ENCODE measurements at regions not wholly inside any gene's neighbourhood (a gene's known extent, or its start where the extent isn't known, plus 50 kb on each side); places are given as distances from the start of the nearest gene placed in this dataset.
"Not testable (repeated sequence)": the region's sequence is repeated elsewhere in the genome, so short reads cannot be mapped to it uniquely, and the experiment has no call there.

DNA sequence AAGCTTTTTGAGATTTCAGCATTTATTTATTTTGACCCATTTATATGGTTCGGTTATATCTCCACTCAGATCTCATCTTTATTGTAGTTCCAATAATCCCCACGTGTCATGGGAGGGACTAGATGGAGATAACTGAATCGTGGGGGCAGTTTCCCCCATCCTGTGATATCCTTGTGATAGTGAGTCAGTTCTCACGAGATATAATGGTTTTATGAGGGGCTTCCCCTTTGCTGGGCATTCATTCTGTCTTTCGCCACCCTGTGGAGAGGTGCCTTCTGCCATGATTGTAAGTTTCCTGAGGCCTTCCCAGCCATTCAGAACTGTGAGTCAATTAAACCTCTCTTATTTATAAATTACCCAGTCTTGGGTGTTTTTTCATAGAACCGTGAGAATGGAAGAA lies 96.5 kb upstream of the PCSK1 start:
- no peak for DNase-seq

DNA sequence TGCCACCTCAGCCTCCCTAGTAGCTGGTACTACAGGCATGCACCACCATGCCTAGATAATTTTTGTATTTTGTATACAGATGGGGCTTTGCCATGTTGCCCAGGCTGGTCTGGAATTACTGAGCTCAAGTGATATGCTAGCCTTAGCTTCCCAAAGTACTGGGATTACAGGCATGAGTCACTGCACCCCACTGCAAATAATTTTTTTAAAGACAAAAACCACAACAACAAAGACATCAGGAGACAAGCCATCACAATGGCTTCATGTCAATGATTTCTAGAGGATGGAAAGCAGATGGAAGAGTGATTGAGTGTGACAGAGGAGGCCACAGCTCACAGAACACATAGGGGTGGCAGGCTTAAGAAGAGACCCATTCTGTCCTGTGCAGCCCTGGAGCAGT lies 97.9 kb upstream of the PCSK1 start:
- DNase-seq: no peak

DNA sequence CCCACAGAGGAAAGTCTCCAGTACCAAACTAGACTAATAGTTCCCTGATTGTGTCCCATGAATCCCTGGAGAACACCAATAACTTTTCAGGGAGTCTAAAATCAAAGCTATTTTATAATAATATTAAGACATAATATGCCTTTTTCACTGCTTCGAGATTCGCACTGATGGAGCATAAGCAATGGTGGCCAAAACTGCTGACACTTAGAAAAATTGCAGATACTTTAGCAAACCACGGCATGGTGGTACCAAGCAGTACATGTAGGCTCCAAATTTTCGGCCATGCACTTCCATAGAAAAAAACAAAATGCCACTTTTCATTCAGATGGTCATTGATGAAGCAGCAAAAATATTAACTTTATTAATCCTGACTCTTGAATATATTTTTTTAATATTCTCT lies 100.3 kb upstream of the PCSK1 start:
- DNase-seq: no peak

DNA sequence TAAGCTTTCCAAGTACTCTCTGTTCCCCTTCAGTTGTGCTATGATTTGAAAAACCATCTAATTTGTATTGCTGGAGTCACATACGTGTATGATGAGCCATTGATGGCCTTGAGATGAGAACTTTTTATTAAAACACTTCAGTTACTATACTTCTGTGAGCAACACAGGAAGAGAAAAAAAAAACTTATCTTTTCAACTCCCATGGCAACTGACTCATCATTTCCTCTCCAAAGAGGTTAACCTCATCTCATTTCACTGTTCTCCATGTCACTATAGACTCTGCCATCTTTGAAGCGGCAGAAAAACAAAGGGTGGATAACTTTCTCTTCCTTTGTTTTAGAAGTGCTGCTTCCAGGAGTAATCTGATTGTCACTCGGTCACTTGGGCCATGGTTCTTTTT lies 104.3 kb upstream of the PCSK1 start:
- peak in 3 of 6 experiments; percentile 69 to 74 (median 74) for DNase-seq

DNA sequence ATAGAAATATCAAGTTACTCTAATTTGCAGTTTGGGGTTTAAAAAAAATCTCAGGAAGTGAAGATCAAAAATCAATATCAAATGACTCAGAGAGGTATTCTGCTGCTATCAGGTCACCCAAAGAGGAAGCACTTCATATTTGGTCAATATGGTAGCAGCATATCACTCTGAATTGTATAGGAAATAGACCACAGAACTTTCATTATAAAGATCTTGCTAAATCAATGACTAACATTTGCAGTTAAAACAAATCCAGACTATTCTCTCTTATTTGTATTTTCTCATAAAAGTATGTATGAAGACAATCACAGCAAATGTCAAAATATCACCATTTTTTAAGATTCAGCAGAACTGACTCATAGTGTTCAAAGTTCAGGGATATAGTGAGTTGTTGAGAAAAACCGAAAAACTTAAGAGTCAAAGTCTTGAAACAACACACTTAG lies 105.8 kb upstream of the PCSK1 start:
- DNase-seq: no peak

DNA sequence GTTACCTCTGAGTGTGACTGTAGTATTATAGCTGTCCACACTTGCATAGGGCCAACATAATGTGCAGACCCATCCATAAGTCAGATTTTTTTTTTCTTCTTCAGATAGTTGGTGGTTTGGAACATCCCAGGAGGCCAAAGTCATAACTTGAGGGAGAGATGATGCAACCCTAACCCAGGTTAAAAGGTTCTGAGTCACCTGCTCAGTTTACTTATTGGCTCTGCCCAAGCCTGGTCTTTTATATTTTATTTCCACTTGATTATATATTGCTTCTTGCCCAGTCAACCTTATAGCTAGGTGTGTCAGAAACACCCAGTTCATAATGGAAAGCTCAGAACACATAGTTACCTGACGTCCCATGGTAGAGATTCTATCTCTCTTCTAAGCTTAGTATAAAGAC lies 113.1 kb upstream of the PCSK1 start:
- no peak for DNase-seq

DNA sequence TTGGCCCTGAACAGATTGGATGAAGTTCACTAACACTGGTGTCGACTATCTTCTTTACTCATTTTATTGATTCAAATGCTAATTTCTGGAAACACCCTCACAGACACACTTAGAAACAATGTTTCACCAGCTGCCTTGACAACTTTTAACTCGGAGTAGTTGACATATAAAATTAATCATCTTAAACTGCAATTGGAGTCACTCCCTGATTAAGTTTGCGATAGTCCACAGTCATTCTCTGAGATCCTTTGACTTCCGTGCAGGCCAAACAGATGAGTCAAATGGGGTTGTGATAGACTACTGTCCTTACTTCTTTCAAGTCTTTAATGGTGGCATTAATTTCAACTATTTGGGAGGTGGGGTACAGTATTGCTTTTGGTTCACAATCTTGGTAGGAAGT lies 114.4 kb upstream of the PCSK1 start:
- DNase-seq: no peak

DNA sequence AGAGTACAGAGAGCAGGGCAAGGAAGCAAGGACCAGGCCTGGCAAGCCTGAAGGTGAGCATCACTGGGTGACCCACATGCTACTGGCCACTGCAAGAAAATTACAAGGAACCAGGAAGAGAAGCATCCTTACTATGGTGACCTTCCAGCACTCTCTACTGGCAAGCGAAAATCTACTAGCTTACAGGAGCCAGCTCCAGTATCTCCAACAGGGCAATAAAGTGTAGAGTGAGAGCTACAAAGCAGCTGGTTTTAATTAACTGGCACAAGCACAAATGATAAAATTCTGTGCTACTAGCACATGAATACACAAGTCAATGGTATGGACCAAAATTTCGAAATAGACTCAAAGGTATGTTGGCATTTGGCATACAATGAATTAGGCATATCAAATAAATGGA lies 113.3 kb upstream of the CAST start:
- DNase-seq: no peak

DNA sequence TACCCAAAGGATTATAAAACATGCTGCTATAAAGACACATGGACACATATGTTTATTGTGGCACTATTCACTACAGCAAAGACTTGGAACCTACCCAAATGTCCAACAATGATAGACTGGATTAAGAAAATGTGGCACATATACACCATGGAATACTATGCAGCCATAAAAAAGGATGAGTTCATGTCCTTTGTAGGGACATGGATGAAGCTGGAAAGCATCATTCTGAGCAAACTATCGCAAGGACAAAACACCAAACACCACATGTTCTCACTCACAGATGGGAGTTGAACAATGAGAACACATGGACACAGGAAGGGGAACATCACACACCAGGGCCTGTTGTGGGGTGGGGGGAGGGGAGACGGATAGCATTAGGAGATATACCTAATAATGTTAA lies 101.3 kb upstream of the CAST start:
- not testable (repeated sequence) for DNase-seq

DNA sequence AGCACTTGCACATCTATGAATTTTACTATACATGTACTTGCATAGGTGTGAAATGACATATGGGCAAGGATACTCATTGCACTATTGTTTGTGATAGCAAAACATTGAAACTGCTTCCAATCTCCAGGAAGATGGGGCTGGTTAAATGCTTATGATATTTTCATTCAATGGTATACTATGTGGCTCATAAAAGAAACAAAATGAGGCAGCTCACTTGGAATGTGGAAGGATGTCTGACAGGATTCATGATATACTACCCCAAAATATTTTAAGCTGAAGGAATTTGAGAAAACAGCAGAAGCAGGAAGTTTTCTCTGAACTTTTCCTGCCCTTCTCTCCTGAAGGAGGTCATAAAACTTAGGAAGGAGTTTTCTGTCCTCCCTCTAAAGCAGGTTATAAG lies 99.6 kb upstream of the CAST start:
- no peak for DNase-seq

DNA sequence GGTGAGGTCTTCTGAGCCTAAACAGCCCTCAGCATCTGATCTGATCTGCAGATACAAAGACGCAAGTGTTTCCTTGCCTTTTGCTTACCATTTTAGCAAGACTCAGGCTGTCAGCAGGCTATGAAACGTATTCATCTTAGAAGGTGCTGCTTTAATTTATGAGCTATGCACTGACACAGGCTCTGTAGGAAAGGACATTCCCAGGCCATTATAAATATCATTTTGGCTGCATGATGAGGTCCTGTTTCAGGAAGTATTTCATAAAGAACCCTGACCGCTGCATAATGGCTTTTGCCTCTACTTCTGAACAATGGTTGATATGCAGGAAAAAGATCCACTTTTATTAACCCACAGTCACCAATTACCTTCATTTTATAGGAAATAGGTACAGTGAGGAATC lies 98.4 kb upstream of the CAST start:
- DNase-seq: no peak

DNA sequence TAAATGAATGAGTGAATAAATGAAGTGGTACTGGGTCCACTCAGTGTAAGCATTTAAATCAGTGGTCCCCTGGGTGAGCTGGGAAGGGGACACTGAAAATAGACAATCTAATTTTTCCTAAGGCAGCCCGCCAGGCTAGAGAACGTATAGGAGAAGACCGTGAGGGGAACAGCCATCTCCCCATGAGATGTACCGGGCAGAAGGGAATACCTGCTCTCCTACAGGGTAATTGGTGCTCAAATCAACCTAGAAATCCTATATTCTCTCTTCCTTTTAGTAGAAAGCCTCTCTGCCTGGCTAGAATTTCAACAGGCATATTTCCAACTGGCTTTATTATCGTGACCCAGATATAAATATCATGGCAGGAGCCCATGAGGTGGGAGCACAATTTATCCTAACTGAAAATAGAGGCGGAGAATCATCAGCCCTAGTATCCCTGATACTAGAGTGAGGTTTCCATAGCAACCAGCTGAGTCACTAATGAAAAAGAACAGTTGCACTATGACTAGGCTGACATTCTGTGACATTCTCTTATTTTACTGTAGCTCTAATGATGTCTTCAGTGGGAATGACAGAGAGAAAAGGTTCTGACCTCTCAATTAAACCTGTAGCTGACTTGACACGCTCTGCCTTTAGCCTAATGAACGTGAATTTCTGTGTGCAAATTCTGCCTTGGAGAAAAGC lies 96.5 kb upstream of the CAST start:
- no peak for DNase-seq

DNA sequence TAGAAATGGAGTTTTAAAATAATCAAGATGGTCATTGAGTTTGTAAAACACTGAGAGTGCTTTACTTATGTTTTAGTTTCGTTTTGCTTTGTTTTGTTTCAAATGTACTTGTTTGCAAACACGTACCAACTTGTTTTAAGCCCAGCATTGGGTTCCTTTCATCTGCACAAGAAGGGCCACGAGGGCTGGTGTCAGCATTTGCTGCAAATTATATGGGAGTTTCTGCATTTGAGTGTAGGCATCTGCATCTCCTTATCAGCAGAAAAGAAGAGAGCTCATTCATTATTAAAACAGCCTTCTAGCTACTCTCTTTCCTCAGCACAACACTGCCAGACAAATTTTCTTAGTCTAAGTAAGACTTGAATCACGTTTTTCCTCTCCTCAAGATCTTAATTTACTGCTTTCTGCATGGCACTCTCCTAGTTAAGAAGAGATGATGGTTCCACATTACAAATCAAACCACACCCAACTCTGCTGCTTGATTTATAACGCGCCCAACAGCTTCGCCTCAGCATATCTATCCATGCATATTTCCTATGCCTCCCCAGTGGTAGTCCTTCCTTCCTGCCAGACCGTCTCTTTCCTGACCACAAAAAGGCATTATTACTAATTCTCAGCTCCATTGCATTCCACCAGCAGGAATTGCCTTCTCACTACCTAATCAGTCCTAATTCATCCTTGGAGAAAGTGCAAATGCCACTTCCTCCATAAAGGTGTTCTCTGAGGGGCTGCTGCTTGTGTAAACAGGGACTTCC lies 95.2 kb upstream of the CAST start:
- DNase-seq: no peak

DNA sequence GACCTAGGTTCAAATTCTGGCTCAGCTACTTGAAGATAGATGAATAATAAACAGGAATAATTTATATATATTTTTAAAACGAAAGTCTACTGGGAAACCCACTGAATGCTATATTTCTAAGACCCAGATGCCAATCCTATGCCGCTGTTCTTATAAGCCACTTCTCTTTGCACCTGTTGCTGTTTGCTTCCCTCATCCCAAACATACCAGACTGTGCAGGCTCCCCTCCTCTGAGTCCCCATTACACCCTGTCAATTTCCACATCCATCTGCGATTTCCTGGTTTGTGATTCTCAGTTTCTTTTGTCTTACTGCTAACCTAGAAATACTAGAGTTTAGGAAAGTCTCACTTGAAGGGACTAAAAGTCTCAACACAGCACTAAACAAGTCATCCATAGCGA lies 92.8 kb upstream of the CAST start:
- DNase-seq: no peak

DNA sequence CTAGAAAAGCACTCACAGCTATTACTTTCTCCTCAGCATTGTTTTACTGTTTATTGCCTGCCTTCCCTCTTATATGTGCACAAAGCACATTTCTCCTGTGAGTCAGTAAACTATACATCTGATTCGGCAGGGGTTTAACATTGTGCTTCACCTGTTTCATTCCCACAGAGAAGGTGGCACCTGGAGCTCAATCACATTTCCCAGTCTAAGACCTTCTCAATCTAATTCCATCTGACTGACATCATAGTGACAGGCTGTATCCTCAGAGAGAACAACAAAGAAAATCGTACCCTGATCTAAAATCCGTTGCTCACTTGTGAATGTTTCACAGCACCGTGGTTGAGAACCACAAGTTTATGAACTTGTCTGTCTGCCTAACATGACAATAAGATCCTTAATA lies 92.4 kb upstream of the CAST start:
- DNase-seq: no peak

DNA sequence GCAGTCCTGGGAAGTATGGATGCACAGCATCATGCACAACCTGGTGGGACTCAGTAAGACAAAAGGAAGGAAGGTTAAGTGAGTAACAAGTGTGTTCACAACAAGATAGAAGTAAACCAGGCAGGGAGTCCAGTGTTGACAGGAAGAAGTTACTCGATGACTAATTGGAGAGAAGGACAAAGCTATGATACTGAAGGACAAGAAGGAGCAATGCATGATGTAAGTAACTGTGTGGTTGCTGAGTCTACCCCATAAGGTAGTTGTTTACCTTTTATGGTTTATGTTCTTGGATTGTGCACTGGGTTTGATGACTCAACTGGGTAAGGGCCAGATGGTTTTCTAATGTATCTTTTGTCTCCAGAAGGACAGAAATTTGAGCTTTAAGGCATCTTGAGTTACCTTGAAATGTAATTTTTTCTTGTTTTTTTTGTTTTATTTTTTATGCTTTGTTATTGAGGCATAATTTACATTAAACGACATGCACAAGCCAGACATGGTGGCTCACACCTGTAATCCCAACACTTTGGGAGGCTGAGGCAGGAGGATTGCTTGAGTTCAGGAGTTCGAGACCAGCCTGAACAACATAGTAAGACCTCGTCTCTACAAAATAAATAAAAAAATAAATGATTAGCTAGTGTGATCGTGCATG lies 89.2 kb upstream of the CAST start:
- no peak for DNase-seq

DNA sequence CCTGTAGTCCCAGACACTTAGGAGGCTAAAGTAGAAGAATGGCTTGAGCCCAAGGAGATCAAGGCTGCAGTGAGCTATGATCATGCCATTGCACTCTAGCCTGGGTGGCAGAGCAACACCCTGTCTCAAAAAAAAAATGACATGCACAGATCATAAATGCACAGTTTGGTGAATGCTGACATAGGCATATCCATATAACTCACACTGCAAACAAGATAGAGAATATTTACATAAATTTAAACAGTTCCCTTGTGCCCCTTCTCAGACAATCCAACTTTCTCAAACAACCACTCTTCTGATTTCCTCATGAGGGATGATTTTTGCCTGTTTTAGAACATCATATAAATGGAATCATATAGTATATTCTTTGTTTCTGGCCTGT lies 88.7 kb upstream of the CAST start:
- no peak for DNase-seq

DNA sequence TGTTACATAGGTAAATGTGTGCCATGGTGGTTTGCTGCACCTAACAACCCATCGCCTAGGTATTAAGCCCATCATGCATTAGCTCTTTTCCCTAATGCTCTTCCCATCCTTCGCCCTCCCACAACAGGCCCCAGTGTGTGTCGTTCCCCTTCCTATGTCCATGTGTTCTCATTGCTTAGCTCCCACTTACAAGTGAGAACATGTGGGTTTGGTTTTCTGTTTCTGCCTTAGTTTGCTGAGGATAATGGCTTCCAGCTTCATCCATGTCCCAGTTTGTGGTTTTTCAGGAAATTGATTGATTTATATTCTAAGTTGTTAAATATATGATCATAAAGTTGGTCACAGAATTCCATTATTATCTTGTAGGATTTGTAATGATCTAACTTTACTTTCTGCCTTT lies 85.3 kb upstream of the CAST start:
- no peak for DNase-seq

DNA sequence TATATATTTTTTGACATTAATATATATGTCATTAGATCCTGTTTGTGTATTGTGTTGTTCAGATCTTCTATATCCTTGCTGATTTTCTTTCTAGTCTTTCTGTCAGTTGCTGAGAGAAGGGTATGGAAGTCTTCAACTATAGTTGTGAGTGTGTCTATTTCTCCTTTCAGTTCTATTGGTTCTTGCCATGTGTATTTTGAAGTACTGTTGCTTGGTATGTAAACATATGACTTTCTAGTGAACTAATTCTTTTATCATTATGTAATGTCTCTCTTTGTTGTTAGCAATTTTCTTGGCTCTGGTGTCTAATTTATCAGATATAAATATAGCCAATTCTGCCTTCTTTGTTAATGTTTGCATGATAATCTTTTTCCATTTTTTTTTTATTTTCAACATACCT lies 84.3 kb upstream of the CAST start:
- no peak for DNase-seq

DNA sequence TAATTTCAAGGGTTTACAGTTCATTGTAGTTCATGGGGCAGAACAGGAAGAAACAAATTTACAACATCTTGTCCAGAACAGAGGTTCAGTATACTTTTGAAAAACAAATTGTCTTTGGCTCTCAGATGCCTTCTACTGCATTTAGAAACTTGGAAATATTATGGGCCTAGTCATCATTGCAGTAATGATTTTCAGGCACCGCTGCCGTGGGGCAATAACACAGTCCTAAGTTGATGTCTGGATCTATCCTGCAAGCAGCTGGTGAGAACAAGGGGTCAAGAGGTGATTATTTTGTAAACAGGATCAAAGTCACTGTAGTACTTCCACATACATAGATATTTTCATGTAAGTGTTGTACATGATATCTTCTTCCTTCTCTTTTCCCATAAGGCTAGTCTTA lies 82.5 kb upstream of the CAST start:
- DNase-seq: no peak

DNA sequence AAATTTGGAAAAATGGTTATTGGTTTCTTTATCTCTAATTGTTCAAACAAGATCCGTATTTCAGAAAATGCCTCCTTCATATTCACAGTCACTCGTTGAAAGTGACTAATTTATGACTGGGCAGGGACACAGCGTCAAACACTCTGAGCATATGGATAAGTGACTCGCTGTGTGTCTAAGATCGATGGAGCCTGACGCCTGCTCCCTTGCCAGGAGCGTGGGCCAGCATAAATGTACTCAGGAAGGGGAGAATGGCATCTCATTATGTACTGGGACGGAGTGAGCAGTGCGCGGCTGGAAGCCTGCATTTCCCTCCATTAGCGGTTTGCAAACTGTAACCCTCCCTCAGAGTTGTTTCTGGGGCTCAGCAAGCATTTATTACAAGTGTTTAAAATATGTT lies 79.8 kb upstream of the CAST start:
- no peak for DNase-seq

DNA sequence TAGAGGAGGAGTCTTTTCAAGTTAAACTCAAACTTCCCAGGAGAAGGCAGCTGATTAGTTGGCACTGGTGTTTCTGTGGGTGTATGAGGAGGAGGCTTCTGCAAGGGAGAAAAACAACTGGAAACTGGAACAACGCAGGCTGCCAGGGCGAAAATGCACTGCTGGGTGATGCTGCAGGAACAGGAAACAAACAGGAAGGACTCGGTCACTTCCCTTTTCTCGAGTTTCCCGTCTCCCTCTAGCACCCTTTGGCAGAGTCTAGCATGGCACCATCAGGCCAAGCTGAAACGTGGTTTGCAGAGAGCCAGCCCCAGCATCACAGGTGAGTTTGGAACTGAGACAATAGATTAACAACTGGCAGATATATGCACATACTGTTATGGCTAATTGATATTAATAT lies 77.5 kb upstream of the CAST start:
- no peak for DNase-seq

DNA sequence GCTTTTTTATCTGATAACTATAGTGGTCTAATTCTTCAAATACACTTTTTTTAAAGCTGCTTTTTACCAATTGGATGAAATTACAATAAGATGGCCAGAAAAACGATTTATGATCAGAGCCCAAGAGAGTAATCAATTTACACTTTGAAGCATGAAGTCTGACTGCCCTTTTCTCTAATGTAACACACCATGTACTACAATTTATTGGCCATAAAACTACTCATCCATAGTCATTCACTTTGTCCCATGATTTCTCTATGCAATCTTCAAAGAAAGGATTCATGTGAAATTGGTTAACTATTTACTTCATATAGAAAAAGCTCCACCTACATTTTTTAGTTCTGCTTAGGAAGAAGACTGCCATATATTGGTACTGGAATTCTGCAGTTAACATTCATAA lies 73.6 kb upstream of the CAST start:
- no peak for DNase-seq

DNA sequence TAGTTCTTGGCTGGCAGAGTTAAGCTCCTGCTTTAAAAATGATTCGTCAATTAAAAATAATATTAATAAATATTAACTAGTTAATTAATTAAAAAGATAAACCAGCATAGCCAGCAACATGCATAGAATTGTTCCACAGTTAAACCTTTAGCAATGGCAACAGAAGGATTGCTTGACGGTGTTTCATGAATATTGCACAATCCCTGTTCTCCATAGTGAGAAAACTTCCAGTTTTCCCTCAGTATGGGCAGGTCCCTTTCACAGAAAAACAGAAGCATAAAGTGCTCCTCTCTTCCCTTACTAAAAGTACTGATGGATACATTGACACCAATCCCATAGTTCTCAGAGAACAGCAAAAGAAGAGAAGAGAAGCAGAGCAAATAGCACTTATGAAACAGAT lies 71.4 kb upstream of the CAST start:
- no peak for DNase-seq

All from stimulated activated naive CD4-positive, alpha-beta T cell (primary cell).